ENCODE measurements at regions not wholly inside any gene's neighbourhood (a gene's known extent, or its start where the extent isn't known, plus 50 kb on each side); places are given as distances from the start of the nearest gene placed in this dataset.

DNA sequence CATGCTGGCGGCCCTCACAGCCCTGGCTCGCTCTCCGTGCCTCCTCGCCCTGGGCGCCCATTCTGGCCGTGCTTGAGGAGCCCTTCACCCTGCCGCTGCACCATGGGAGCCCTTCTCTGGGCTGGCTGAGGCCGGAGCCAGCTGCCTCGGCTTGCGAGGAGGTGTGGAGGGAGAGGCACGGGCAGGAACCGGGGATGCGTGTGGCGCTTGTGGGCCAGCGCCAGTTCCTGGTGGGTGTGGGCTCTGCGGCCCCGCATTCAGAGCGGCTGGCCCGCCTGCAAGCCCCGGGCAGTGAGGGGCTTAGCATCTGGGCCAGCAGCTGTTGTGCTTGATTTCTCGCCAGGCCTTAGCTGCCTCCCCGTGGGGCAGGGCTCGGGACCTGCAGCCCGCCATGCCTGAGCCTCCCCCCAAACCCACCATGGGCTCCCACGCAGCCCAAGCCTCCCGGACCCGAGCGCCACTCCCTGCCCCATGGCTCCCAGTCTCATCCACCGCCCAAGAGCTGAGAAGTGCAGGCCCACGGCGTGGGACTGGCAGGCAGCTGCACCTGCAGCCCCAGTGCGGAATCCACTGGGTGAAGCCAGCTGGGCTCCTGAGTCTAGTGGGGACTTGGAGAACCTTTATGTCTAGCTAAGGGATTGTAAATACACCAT is 163.4 kb upstream of the LRRC4C start:
- no peak for TF ChIP-seq CTCF (IDR thresholded peaks at IDR 0.05; ENCODE audit: low read length)
- TF ChIP-seq EZH2phosphoT487 (IDR thresholded peaks at IDR 0.05; ENCODE audit: low read length) = no peak
- TF ChIP-seq EZH2 (optimal IDR thresholded peaks at IDR 0.05; ENCODE audit: low read depth, low read length) = no peak

Measured in MM.1S (cell line).